ENCODE measurements at regions not wholly inside any gene's neighbourhood (a gene's known extent, or its start where the extent isn't known, plus 50 kb on each side); places are given as distances from the start of the nearest gene placed in this dataset.

GRCh38 chr3:59380146-59380545, 330.3 kb upstream of the CFAP20DC start:
- TF ChIP-seq CTCF (IDR thresholded peaks at IDR 0.05) (no peak), POLR2A (IDR thresholded peaks at IDR 0.05) (no peak), EP300 (IDR thresholded peaks at IDR 0.05) (no peak), POLR2AphosphoS5 (IDR thresholded peaks at IDR 0.05) (no peak)
